Large intestine (tissue), 3 donors: ENCODE measurements at regions not wholly inside any gene's neighbourhood (a gene's known extent, or its start where the extent isn't known, plus 50 kb on each side); places are given as distances from the start of the nearest gene placed in this dataset.

Experiments
- DNase-seq, 2 donors: peaks; one replicate each; pipeline versions ENCODE4 v3.0.0 to v3.0.0-alpha.2; 2013
- H3K27ac ChIP-seq: one replicate; pipeline ENCODE4 v1.5.1; 2013; ENCODE audit warnings: low read length
- H3K27me3 ChIP-seq: 2 replicates; pipeline ENCODE4 v1.6.1; 2013; ENCODE audit warnings: low read length; ENCODE audit not compliant: control insufficient read depth, insufficient read depth
- H3K36me3 ChIP-seq: 2 replicates; pipeline ENCODE4 v1.6.1; 2013; ENCODE audit warnings: low read length; ENCODE audit not compliant: control insufficient read depth, insufficient read depth
- H3K4me1 ChIP-seq: one replicate; pipeline ENCODE4 v1.6.1; 2013; ENCODE audit warnings: low read length; ENCODE audit not compliant: control insufficient read depth, insufficient read depth
- H3K4me3 ChIP-seq: one replicate; pipeline ENCODE4 v1.5.1; 2013; ENCODE audit warnings: low read length
- H3K9me3 ChIP-seq: one replicate; pipeline ENCODE4 v1.6.1; 2013; ENCODE audit warnings: mild to moderate bottlenecking, low read depth, low read length, moderate library complexity; ENCODE audit not compliant: control insufficient read depth
- WGBS: methylation state at CpG from one replicate; pipeline ENCODE4 v1.1.5; 2013; ENCODE audit warnings: low lambda C conversion rate; ENCODE audit not compliant: insufficient coverage; 5-methylcytosine and 5-hydroxymethylcytosine counted together

DNA sequence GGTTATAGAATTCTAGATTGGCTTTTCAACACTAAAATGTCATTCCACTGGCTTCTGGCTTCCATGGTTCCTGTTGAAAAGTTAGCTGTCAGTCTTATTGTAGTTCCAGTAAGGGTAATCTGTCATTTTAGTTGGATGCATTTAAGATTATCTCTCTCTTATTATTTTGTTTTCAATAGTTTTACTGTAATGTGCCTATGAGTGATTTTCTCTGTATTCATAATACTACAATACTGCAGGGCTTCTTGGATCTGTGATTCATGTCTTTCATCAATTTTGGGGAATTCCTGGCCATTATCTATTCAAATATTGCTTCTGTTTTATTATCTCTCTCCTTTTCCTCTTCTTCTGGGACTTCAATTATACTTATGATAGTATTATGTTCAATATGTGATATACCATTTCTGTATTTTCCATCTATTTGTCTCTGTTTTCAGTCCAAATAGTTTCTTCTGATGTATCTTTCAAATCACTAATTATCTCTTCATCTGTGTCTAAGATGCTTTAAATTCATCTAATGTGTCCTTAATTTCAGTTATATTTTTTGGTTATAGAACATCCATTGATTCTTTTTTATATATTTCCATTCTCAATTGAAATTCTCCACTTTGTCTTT is 101.5 kb downstream of the KCTD15 start:
- no peak overlapping the region for H3K27ac ChIP-seq
- no peaks in the 10 kb centered on the region for H3K36me3 ChIP-seq
- peaks cover 8% of the 10 kb centered on the region for H3K9me3 ChIP-seq
- peaks cover 10% of the 10 kb centered on the region for H3K27me3 ChIP-seq
- no peak overlapping the region for H3K4me3 ChIP-seq
- no peak for DNase-seq
- no peaks in the 10 kb centered on the region for H3K4me1 ChIP-seq

DNA sequence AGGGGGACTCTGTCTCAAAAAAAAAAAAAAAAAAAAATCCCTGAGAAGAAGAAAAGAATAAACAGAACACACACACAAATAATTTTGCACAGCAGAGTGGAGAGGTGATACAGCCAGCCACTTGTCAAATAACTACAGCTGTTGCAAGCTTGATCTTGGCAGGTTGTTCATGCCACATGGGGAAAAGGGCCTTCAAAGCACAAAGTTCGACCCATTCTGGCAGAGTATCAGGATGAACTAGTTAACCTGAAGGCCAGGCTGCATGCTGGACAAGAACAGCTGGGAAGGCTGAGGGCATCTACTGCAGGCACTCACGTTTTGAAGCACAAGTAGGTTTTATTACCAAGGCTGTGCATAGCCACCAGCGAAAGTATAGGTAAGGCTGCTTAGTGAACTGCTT is 104.1 kb downstream of the KCTD15 start:
- no peak for DNase-seq
- WGBS: no CpG with 5 or more reads among the region's 3 CpGs
- H3K27ac ChIP-seq: no peak overlapping the region

DNA sequence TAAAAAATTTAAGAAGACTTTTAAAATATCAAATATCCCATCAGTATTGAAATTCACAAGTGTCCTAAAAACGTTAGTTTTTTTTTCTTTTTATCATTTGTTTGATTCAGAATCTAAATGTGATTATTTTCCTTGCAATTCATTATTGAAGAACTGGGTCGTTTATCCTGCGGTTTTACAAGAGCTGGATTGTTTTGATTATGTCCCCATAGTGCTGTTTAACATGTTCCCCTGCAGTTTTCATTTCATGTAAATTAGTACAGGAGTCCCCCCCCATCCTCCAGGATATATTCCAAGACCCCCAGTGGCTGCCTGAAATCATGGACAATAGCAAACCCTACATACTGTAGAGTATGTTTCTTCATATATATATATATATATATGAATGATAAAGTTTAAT is 105.7 kb downstream of the KCTD15 start:
- no peak overlapping the region for H3K4me3 ChIP-seq
- 71% methylated on average over 1 of the region's 3 CpGs for WGBS
- H3K27me3 ChIP-seq: peaks cover 47% of the 10 kb centered on the region
- H3K36me3 ChIP-seq: no peaks in the 10 kb centered on the region
- H3K27ac ChIP-seq: no peak overlapping the region
- no peaks in the 10 kb centered on the region for H3K4me1 ChIP-seq
- H3K9me3 ChIP-seq: peaks cover 6% of the 10 kb centered on the region
- DNase-seq: no peak

More for the DNA sequence above, 104.1 kb downstream of the KCTD15 start:
- Histone ChIP-seq H3K36me3 (no peaks in the 10 kb centered on the region), H3K27me3 (peaks cover 33% of the 10 kb centered on the region), H3K4me3 (no peak overlapping the region), H3K4me1 (no peaks in the 10 kb centered on the region), H3K9me3 (peaks cover 8% of the 10 kb centered on the region)

DNA sequence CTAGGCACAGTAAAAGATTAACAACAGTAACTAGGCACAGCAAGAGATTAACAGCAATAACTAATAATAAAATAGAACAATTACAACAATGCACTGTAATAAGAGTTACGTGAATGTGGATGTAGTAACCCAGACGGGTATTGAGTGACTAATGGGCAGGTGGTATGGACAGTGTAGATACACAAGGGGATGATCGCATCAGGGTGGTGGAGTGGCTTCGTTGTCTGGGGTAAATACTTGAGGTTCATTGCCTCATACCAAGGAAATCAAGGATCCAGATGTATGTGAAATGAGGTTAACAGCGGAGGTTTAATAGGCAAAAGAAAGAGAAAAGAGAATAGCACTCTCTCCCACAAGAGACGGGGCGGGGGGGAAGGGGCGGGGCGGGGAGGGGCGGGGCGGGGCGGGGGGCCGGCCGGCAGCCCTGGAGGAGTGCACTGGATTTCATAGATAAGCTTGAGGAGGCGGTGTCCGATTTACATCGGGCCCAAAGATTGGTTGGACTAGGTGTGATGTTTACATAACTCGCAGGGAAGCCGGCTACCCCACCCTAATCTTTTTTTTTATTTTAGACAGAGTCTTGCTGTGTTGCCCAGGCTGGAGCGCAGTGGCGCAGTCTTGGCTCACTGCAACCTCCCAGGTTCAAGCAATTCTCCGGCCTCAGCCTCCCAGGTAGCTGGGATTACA is 106.3 kb downstream of the KCTD15 start:
- Histone ChIP-seq H3K27ac (no peak overlapping the region), H3K9me3 (peaks cover 4% of the 10 kb centered on the region)

DNA sequence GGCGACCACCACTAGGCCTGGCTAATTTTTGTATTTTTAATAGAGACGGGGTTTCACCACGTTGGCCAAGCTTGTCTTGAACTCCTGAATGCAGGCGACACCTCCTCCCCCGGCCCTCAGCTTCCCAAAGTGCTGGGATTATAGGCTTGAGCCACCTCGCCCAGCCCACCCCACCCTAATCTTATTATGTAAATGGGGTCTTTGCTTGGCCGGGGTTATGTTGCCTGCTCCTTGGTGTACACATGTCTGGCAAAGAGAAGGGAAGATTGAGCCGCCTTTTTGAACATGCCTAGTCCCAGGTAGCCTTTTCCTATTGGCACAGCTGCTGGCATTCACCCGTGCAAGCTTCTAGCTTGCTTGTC is 106.8 kb downstream of the KCTD15 start:
- H3K4me3 ChIP-seq: no peak overlapping the region
- H3K27ac ChIP-seq: no peak overlapping the region
- no peaks in the 10 kb centered on the region for H3K4me1 ChIP-seq
- peaks cover 53% of the 10 kb centered on the region for H3K27me3 ChIP-seq
- peaks cover 4% of the 10 kb centered on the region for H3K9me3 ChIP-seq
- DNase-seq: no peak
- no peaks in the 10 kb centered on the region for H3K36me3 ChIP-seq
- no CpG with 5 or more reads among the region's 9 CpGs for WGBS

More for the DNA sequence above, 106.3 kb downstream of the KCTD15 start:
- no peak for DNase-seq
- H3K27me3 ChIP-seq: peaks cover 52% of the 10 kb centered on the region
- no peaks in the 10 kb centered on the region for H3K36me3 ChIP-seq
- no peaks in the 10 kb centered on the region for H3K4me1 ChIP-seq
- no peak overlapping the region for H3K4me3 ChIP-seq
- 89% methylated on average over 3 of the region's 22 CpGs for WGBS

DNA sequence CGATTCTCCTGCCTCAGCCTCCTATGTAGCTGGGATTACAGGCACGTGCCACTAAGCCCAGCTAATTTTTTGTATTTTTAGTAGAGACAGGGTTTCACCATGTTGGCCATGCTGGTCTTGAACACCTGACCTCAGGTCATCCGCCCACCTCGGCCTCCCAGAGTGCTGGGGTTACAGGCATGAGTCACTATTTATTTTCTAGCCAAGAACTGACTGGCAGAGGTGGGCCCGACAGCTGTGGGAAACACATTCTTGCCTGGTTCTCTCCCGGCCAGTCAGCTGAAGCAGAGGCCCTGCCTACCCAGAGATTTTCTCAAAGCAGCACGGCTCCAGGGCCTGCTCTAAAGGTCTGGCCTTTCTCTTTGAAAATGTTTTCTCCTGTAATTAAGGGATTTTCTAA is 108.0 kb downstream of the KCTD15 start:
- H3K4me1 ChIP-seq: no peaks in the 10 kb centered on the region
- H3K4me3 ChIP-seq: no peak overlapping the region

DNA sequence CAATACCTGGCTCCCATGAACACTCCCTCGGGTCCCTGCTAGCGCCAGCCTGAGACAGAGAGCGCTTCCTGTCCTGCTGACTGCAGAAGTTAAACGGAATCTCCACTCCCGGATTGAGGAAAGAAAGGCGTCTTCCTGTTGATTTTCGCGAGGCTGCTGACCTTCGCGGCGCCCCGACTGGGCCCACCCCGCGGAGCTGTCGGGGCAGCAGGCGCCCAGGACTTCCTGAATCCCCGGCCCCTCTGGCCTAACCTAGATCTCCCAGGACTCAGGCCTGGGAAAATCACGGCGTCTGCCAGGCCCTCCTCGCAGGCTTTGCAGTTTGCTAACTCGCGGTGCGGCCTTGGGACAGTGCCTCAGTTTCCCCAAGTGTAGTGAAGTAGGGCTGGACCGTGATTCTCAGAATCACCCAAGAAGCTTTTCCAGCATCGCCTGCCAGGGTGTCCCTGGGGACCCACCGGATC is 108.8 kb downstream of the KCTD15 start:
- DNase-seq: peak in 1 of 2 donors; percentile 21
- Histone ChIP-seq H3K36me3 (no peaks in the 10 kb centered on the region), H3K27ac (peak overlapping the region; percentile 29), H3K9me3 (no peaks in the 10 kb centered on the region), H3K4me3 (peak overlapping the region; percentile 30), H3K27me3 (peaks cover 58% of the 10 kb centered on the region), H3K4me1 (no peaks in the 10 kb centered on the region)
- WGBS: no CpG with 5 or more reads among the region's 26 CpGs

More for the DNA sequence above, 108.0 kb downstream of the KCTD15 start:
- Histone ChIP-seq H3K27ac (no peak overlapping the region), H3K36me3 (no peaks in the 10 kb centered on the region), H3K27me3 (peaks cover 58% of the 10 kb centered on the region), H3K9me3 (no peaks in the 10 kb centered on the region)
- no peak for DNase-seq
- no CpG with 5 or more reads among the region's 7 CpGs for WGBS

DNA sequence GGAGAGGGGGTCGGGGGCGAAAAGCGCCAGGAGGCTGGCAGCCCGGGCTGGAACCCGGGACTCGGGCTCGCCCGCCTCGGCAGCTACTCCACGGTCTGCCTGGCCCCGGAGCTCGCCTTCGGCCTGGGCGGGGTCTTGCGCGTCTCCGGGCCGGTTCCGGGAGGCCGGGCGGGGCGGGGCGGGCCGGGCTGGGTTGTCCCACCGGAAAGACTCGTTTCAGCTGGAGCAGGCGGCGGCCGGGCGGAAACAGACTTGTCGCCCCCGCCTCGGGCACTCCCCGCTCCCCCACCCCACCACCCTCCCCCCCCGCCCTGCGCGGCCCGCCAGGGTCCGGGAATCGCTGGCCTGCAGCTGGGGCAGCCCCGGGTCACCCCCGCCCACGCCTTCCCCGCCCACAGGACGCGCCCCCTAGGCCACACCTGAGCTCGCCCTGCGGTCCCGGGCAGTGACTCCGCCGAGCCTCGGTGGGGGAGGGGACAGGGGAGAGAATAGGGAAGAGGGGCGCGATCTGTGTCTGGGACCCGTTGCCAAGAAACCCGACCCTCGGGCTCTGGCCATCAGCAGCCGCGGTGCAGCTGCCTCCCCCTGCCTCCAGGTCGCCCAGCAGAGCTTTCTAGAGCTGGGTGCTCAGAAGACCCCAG is 109.4 kb downstream of the KCTD15 start:
- Histone ChIP-seq H3K36me3 (no peaks in the 10 kb centered on the region), H3K4me3 (peak overlapping the region; percentile 30), H3K9me3 (no peaks in the 10 kb centered on the region), H3K4me1 (no peaks in the 10 kb centered on the region), H3K27me3 (peaks cover 61% of the 10 kb centered on the region), H3K27ac (peak overlapping the region; percentile 29)
- no CpG with 5 or more reads among the region's 60 CpGs for WGBS
- DNase-seq: peak in 1 of 2 donors; percentile 54

DNA sequence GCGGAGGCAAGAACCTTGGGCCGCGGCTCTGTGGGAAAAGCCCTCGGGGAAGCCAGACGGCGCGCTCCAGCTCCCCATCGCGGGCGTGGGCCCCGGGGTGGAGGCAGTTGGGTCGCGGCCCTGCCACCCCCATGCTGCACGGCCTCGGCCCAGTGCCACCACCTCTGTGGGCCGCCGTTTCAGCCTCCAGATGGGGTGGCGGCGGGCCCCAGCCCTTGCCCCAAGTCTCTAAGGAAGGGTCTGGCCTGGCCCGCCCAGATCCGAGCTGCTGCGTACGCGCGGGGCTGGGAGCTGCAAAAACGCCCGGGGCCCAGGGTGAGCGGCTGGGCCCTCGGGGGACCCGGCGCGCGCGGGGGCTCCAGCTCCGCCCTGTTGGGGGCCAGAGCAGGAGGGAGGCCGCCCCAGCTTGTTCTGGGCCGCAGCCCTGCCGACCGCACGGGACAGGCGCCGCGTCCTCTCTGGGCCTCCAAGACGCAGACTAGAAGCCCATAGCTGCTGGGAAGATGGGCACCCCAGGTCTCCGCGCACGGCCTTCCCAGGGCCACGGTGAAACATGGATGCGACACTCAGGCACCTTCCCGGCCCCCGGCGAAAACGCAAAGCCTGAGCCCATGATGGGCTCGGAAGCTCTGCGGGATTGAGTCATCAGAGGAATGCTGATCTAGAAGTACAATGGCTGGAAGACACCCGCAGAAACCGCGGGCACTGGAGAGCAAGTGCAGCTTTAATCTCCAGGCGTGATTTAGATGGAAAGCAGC is 110.1 kb downstream of the KCTD15 start:
- WGBS: no CpG with 5 or more reads among the region's 59 CpGs
- Histone ChIP-seq H3K36me3 (no peaks in the 10 kb centered on the region), H3K27ac (no peak overlapping the region), H3K9me3 (no peaks in the 10 kb centered on the region), H3K4me3 (no peak overlapping the region), H3K27me3 (peaks cover 57% of the 10 kb centered on the region), H3K4me1 (no peaks in the 10 kb centered on the region)
- DNase-seq: peak in 1 of 2 donors; percentile 13

DNA sequence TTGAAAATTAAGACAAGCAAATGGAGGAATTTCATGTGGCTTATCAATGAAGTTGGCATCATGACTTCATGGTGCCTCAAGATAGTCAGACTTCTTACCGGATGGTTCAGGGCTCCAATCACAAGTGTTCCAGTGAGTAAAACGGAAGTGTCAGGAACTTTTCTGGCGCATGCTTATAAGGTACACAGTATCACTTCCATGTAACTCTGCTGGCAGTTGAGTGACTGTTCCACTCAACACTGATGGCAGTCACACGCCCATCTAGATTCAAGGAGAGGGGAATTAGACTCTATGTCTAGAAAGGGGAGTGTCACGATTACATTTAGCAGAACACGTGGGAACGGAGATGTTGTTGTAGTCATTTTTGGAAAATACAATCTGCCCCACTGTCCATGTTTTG is 114.3 kb downstream of the KCTD15 start:
- H3K4me1 ChIP-seq: no peaks in the 10 kb centered on the region
- no CpG with 5 or more reads among the region's 7 CpGs for WGBS
- H3K27me3 ChIP-seq: peaks cover 31% of the 10 kb centered on the region
- H3K36me3 ChIP-seq: no peaks in the 10 kb centered on the region
- H3K9me3 ChIP-seq: no peaks in the 10 kb centered on the region
- no peak for DNase-seq
- H3K4me3 ChIP-seq: no peak overlapping the region
- no peak overlapping the region for H3K27ac ChIP-seq
